ENCODE measurements at regions not wholly inside any gene's neighbourhood (a gene's known extent, or its start where the extent isn't known, plus 50 kb on each side); places are given as distances from the start of the nearest gene placed in this dataset.

GRCh38 chr20:63087236-63087871, 80.6 kb upstream of the BHLHE23 start:
- H3K36me3 Mint-ChIP-seq, result no peaks in the 10 kb centered on the region
- DNase-seq (ENCODE audit: extremely low spot score, unreplicated experiment), result peak; percentile 63
- no peaks in the 10 kb centered on the region for H3K4me1 Mint-ChIP-seq (ENCODE audit: unreplicated experiment)
- no peak overlapping the region for H3K4me3 Mint-ChIP-seq
- TF ChIP-seq, protein P1, sequence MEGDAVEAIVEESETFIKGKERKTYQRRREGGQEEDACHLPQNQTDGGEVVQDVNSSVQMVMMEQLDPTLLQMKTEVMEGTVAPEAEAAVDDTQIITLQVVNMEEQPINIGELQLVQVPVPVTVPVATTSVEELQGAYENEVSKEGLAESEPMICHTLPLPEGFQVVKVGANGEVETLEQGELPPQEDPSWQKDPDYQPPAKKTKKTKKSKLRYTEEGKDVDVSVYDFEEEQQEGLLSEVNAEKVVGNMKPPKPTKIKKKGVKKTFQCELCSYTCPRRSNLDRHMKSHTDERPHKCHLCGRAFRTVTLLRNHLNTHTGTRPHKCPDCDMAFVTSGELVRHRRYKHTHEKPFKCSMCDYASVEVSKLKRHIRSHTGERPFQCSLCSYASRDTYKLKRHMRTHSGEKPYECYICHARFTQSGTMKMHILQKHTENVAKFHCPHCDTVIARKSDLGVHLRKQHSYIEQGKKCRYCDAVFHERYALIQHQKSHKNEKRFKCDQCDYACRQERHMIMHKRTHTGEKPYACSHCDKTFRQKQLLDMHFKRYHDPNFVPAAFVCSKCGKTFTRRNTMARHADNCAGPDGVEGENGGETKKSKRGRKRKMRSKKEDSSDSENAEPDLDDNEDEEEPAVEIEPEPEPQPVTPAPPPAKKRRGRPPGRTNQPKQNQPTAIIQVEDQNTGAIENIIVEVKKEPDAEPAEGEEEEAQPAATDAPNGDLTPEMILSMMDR (conservative IDR thresholded peaks at IDR 0.05), result no peak
- H3K27me3 Mint-ChIP-seq, result peaks cover 46% of the 10 kb centered on the region
- no peak overlapping the region for H3K27ac Mint-ChIP-seq
- no peaks in the 10 kb centered on the region for H3K9me3 Mint-ChIP-seq

DNA sequence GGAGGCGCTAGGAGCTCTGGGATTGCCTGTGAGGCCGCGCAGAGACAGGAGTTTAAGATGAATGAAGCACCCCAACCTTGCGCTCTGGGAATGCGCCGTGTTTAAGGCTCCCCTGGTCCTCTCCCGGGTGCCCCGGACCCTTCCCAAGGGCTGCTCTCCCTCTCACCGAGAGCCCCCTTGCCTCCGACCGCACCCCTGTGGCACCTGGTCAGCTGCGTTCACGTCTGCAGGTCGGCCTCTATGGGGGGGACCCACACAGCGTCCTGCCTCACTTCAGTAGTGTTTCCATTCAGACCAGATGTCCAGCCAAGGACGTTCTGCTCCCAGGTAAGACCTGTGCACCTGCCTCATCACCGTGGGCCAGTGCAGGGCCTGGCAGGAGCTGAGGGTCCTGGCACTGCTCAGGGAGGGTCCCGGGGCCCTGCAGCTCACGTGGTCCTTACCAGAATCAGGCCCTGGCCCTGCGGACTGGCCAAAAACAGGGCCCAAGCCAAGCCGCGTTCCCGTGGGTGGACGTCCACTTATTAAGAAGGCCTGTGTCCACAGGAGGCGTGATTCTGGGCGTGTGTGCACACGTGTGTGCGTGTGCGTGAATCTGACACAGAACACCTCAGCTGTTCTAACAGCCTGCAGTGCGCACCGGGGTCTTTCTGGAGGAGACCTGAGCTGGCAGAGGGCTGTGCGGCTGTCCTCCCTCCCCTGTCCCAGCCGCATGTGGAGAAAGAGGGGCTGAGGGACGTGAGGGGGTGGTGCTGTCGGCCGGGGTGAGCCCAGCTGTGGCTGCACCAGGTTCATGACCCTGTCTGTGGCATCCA, 79.9 kb upstream of the BHLHE23 start:
- no peak overlapping the region for H3K27ac Mint-ChIP-seq
- no peaks in the 10 kb centered on the region for H3K4me1 Mint-ChIP-seq (ENCODE audit: unreplicated experiment)
- H3K9me3 Mint-ChIP-seq, result no peaks in the 10 kb centered on the region
- peak; percentile 53 for DNase-seq (ENCODE audit: extremely low spot score, unreplicated experiment)
- TF ChIP-seq, protein P1 (conservative IDR thresholded peaks at IDR 0.05), result no peak
- no peaks in the 10 kb centered on the region for H3K36me3 Mint-ChIP-seq
- H3K27me3 Mint-ChIP-seq, result peaks cover 52% of the 10 kb centered on the region
- H3K4me3 Mint-ChIP-seq, result no peak overlapping the region

DNA sequence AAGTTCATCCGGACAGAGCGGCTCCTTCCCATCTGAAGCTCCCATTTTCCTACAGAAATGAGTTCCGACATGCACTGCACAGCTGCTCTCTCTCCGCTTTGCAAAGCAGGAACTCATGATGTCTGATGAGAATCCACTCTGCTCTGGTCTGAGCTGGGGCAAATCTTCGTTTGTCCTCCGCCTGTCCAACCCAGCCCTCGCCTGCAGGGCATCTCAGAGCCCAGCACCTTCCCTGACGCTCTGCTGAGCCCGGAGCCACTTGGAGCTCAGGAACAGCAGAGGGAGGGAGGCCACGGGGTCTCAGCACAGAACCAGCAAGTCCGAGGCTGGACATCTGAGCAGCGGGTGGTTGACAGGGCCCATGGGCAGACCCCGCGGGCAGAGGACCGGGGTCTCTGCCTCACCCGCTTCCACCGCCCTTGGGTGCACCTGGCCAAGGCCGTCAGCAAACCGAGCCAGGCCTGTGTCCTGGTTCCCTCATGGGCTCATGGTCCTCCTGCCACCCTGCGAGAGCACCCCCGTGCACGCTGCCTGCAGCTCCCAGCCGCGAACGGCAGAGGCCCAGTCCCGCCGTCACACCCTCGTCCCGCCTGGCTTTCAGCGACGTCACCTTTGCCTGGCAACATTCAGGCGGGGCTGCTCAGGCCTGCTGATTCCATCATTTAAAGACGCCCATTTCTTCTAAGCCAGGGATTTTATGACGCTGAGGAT, 78.5 kb upstream of the BHLHE23 start:
- DNase-seq (ENCODE audit: extremely low spot score, unreplicated experiment), result no peak
- Mint-ChIP-seq H3K27me3 (peaks cover 48% of the 10 kb centered on the region), H3K4me1 (ENCODE audit: unreplicated experiment) (no peaks in the 10 kb centered on the region), H3K9me3 (no peaks in the 10 kb centered on the region), H3K27ac (no peak overlapping the region), H3K36me3 (no peaks in the 10 kb centered on the region), H3K4me3 (no peak overlapping the region)
- TF ChIP-seq, protein P1 (conservative IDR thresholded peaks at IDR 0.05), result no peak

GRCh38 chr20:63084563-63084927, 77.8 kb upstream of the BHLHE23 start:
- Mint-ChIP-seq H3K4me3 (no peak overlapping the region), H3K36me3 (no peaks in the 10 kb centered on the region), H3K27me3 (peaks cover 49% of the 10 kb centered on the region), H3K9me3 (no peaks in the 10 kb centered on the region), H3K27ac (no peak overlapping the region), H3K4me1 (ENCODE audit: unreplicated experiment) (no peaks in the 10 kb centered on the region)
- no peak for DNase-seq (ENCODE audit: extremely low spot score, unreplicated experiment)
- TF ChIP-seq, protein P1 (conservative IDR thresholded peaks at IDR 0.05), result no peak

DNA sequence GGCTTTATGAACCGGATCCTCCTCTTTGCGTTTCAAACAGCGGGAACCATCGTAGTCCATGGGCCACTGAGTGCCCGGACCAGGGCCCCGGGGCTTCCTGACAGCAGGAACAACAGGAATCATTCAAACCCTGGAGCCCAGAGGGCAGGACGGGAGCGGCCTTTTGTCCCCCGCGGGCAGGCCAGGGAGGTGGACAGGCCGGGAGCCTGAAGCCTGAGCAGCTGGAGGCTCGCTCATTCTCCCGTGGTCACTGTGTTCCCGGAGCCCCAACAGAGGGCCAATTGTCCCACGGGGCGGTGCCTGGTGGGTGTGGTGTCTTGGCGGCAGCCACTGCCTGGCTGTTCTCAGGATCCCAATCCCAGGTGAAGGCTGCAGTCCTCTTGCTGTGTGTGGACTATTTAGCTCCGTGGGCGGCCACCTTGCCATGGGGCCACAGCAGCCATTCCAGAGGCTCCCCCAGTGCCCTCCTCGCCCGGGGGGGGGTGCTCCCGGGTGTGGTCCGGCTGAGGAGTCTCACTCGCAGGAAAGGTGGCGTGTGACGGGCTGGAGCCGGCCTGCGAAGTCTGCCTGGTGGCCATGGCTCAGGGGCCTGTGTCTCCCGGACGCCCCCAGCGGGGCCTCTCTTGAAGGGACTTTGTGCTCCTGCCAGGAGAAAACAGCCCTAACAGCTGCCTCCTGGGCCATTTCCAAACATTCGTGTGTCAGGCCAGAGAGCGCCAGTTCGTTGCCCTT, 77.2 kb upstream of the BHLHE23 start:
- no peak for DNase-seq (ENCODE audit: extremely low spot score, unreplicated experiment)
- H3K9me3 Mint-ChIP-seq, result no peaks in the 10 kb centered on the region
- no peaks in the 10 kb centered on the region for H3K36me3 Mint-ChIP-seq
- H3K4me3 Mint-ChIP-seq, result no peak overlapping the region
- peaks cover 49% of the 10 kb centered on the region for H3K27me3 Mint-ChIP-seq
- TF ChIP-seq, protein P1 (conservative IDR thresholded peaks at IDR 0.05), result no peak
- no peaks in the 10 kb centered on the region for H3K4me1 Mint-ChIP-seq (ENCODE audit: unreplicated experiment)
- H3K27ac Mint-ChIP-seq, result no peak overlapping the region
